ENCODE measurements at regions not wholly inside any gene's neighbourhood (a gene's known extent, or its start where the extent isn't known, plus 50 kb on each side); places are given as distances from the start of the nearest gene placed in this dataset.

DNA sequence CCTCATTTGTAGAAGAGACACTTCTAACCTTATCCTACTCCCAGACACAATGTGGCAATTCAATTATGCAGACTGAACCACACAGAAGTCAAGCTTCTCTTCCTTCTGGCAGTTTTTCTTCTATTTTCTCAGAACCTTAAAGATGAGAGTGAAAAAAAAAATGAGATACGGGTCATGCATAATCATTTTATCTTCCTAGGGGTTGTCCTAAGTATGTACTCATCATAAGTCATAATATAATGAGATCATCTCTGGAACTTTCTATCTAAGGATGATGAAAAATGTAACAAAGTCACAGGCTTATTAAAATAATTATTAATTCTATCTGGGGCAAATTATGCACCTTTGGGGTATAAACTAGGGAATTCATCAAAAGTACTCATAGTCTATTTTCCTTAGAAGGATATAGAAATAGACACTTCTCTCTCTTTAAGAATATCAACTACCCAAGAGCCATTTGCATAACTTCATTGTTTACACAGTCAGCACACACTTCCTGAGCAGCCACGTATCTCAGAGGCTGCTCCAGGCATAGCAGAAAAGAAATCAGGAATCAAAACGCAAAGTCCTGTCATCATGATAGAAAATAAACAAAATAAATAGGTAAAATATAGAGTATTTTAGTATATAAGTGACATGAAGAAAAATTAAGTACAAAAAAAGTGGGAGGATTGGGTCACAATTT is 345.9 kb upstream of the SPHKAP start:
- Histone ChIP-seq H2AFZ (ENCODE audit: low read depth, low read length, severe bottlenecking) (no peak overlapping the region), H3K27me3 (ENCODE audit: low read length) (no peaks in the 10 kb centered on the region), H3K36me3 (ENCODE audit: low read length) (no peaks in the 10 kb centered on the region), H3K4me3 (ENCODE audit: insufficient read depth, low read length, poor library complexity, severe bottlenecking) (no peak overlapping the region), H3K9me2 (replicated peaks; ENCODE audit: insufficient read depth, low read length) (no peaks in the 10 kb centered on the region), H3K9ac (ENCODE audit: low read length) (no peak overlapping the region), H3K9me3 (ENCODE audit: insufficient read depth, low read length) (no peaks in the 10 kb centered on the region), H3K4me2 (ENCODE audit: low read depth, low read length, poor library complexity, severe bottlenecking) (no peak overlapping the region), H3F3A (ENCODE audit: insufficient read depth) (no peaks in the 10 kb centered on the region), H3K79me2 (ENCODE audit: insufficient read depth, low read length) (no peaks in the 10 kb centered on the region), H3K27ac (ENCODE audit: low read depth, low read length) (no peak overlapping the region), H4K20me1 (ENCODE audit: low read depth, low read length) (no peaks in the 10 kb centered on the region)
- TF ChIP-seq EZH2phosphoT487 (conservative IDR thresholded peaks at IDR 0.05; ENCODE audit: low read length): no peak
- TF ChIP-seq, protein P1, sequence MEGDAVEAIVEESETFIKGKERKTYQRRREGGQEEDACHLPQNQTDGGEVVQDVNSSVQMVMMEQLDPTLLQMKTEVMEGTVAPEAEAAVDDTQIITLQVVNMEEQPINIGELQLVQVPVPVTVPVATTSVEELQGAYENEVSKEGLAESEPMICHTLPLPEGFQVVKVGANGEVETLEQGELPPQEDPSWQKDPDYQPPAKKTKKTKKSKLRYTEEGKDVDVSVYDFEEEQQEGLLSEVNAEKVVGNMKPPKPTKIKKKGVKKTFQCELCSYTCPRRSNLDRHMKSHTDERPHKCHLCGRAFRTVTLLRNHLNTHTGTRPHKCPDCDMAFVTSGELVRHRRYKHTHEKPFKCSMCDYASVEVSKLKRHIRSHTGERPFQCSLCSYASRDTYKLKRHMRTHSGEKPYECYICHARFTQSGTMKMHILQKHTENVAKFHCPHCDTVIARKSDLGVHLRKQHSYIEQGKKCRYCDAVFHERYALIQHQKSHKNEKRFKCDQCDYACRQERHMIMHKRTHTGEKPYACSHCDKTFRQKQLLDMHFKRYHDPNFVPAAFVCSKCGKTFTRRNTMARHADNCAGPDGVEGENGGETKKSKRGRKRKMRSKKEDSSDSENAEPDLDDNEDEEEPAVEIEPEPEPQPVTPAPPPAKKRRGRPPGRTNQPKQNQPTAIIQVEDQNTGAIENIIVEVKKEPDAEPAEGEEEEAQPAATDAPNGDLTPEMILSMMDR (IDR thresholded peaks at IDR 0.05; ENCODE audit: insufficient read depth, low read length, poor library complexity, severe bottlenecking): no peak

DNA sequence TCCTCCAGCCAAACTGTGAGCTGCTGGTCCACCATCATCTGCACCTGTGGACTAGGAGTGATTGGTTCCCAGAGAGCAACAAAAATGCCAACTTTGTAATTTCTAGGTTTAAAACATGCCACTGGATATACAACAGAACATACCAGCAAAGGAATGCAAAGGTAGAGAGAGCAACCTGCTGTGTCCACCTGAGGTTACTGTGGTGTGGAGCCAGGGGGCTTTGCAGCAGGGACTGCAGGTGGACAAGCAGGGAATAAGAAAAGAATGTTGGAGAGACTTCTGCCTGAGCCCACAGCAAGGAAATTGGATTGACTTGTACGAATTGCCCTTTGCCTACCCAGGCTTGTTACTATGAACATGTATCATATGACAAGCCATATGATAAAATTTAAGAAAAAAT is 345.2 kb upstream of the SPHKAP start:
- H3K9ac ChIP-seq (ENCODE audit: low read length): no peak overlapping the region
- no peak overlapping the region for H2AFZ ChIP-seq (ENCODE audit: low read depth, low read length, severe bottlenecking)
- H3K27ac ChIP-seq (ENCODE audit: low read depth, low read length): no peak overlapping the region
- H3K9me3 ChIP-seq (ENCODE audit: insufficient read depth, low read length): no peaks in the 10 kb centered on the region
- H3K27me3 ChIP-seq (ENCODE audit: low read length): no peaks in the 10 kb centered on the region
- H3K4me2 ChIP-seq (ENCODE audit: low read depth, low read length, poor library complexity, severe bottlenecking): no peak overlapping the region
- no peaks in the 10 kb centered on the region for H3K36me3 ChIP-seq (ENCODE audit: low read length)
- no peak overlapping the region for H3K4me3 ChIP-seq (ENCODE audit: insufficient read depth, low read length, poor library complexity, severe bottlenecking)
- H3F3A ChIP-seq (ENCODE audit: insufficient read depth): no peaks in the 10 kb centered on the region
- TF ChIP-seq, protein P1 (IDR thresholded peaks at IDR 0.05; ENCODE audit: insufficient read depth, low read length, poor library complexity, severe bottlenecking): no peak
- TF ChIP-seq EZH2phosphoT487 (conservative IDR thresholded peaks at IDR 0.05; ENCODE audit: low read length): no peak
- no peaks in the 10 kb centered on the region for H4K20me1 ChIP-seq (ENCODE audit: low read depth, low read length)
- H3K9me2 ChIP-seq (replicated peaks; ENCODE audit: insufficient read depth, low read length): no peaks in the 10 kb centered on the region
- H3K79me2 ChIP-seq (ENCODE audit: insufficient read depth, low read length): no peaks in the 10 kb centered on the region

DNA sequence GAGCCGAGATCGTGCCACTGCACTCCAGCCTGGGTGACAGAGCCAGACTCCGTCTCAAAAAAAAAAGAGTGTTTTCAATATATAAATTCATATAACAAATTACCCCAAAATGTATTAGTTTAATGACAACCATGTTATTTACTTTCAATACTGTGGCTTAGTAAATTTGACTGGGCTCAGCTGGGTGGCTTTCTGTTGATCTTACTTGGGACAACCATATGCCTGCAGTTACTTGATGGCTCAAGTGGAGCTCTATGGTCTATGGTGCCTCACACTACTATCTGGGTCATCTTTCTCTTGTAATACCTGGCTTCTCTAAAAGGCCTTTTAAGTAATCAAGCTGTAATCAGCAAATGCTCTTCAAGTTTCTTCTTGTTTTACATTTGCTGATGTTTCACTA is 341.5 kb upstream of the SPHKAP start:
- Histone ChIP-seq H3K4me3 (ENCODE audit: insufficient read depth, low read length, poor library complexity, severe bottlenecking) (no peak overlapping the region), H3K27ac (ENCODE audit: low read depth, low read length) (no peak overlapping the region), H3K36me3 (ENCODE audit: low read length) (no peaks in the 10 kb centered on the region), H3K79me2 (ENCODE audit: insufficient read depth, low read length) (no peaks in the 10 kb centered on the region), H3K4me2 (ENCODE audit: low read depth, low read length, poor library complexity, severe bottlenecking) (no peak overlapping the region), H3K27me3 (ENCODE audit: low read length) (no peaks in the 10 kb centered on the region), H3K9me2 (replicated peaks; ENCODE audit: insufficient read depth, low read length) (no peaks in the 10 kb centered on the region), H4K20me1 (ENCODE audit: low read depth, low read length) (no peaks in the 10 kb centered on the region), H3K9me3 (ENCODE audit: insufficient read depth, low read length) (no peaks in the 10 kb centered on the region), H3F3A (ENCODE audit: insufficient read depth) (no peaks in the 10 kb centered on the region), H2AFZ (ENCODE audit: low read depth, low read length, severe bottlenecking) (no peak overlapping the region), H3K9ac (ENCODE audit: low read length) (no peak overlapping the region)
- TF ChIP-seq EZH2phosphoT487 (conservative IDR thresholded peaks at IDR 0.05; ENCODE audit: low read length): no peak
- TF ChIP-seq, protein P1 (IDR thresholded peaks at IDR 0.05; ENCODE audit: insufficient read depth, low read length, poor library complexity, severe bottlenecking): no peak
